HG03196 (cell line): ENCODE measurements at regions not wholly inside any gene's neighbourhood (a gene's known extent, or its start where the extent isn't known, plus 50 kb on each side); places are given as distances from the start of the nearest gene placed in this dataset.

Source experiments
- ATAC-seq: cut with Tn5 transposase; IDR thresholded peaks from one replicate; pipeline ENCODE4 v1.9.1; 2021; ENCODE audit not compliant: unreplicated experiment

GRCh38 chr10:58969576-58969975, 206.9 kb upstream of the PHYHIPL start:
- no peak for ATAC-seq

GRCh38 chr10:58970160-58970915, 206.1 kb upstream of the PHYHIPL start:
- ATAC-seq = no peak

GRCh38 chr10:58971211-58971610, 205.2 kb upstream of the PHYHIPL start:
- ATAC-seq = no peak

GRCh38 chr10:58971796-58972491, 204.5 kb upstream of the PHYHIPL start:
- no peak for ATAC-seq

GRCh38 chr10:58972576-58973234, 203.7 kb upstream of the PHYHIPL start:
- no peak for ATAC-seq

- ATAC-seq = no peak
These were observed 203.2 kb upstream of the PHYHIPL start for GRCh38 chr10:58973235-58973595.

- ATAC-seq = no peak
These were observed 200.2 kb upstream of the PHYHIPL start for GRCh38 chr10:58976254-58976653.

- no peak for ATAC-seq
These were observed 196.7 kb upstream of the PHYHIPL start for GRCh38 chr10:58979711-58980110.

- no peak for ATAC-seq
These were observed 195.5 kb upstream of the PHYHIPL start for GRCh38 chr10:58980826-58981415.

- ATAC-seq = no peak
These were observed 194.6 kb upstream of the PHYHIPL start for GRCh38 chr10:58981846-58982245.

- ATAC-seq = no peak
These were observed 193.8 kb upstream of the PHYHIPL start for GRCh38 chr10:58982470-58983239.

- ATAC-seq = no peak
These were observed 191.2 kb upstream of the PHYHIPL start for GRCh38 chr10:58985216-58985615.

- no peak for ATAC-seq
These were observed 186.9 kb upstream of the PHYHIPL start for GRCh38 chr10:58989486-58990039.

GRCh38 chr10:58990693-58991092, 185.8 kb upstream of the PHYHIPL start:
- ATAC-seq = no peak

- no peak for ATAC-seq
These were observed 184.6 kb upstream of the PHYHIPL start for GRCh38 chr10:58991856-58992255.

- ATAC-seq = no peak
These were observed 183.5 kb upstream of the PHYHIPL start for GRCh38 chr10:58992830-58993460.

GRCh38 chr10:58993480-58994221, 182.8 kb upstream of the PHYHIPL start:
- ATAC-seq = no peak

- ATAC-seq = no peak
These were observed 182.0 kb upstream of the PHYHIPL start for GRCh38 chr10:58994226-58995057.
